HUES6 (cell line): ENCODE measurements at regions not wholly inside any gene's neighbourhood (a gene's known extent, or its start where the extent isn't known, plus 50 kb on each side); places are given as distances from the start of the nearest gene placed in this dataset.

Source experiments
- H3K27ac ChIP-seq: 2 replicates; pipeline ENCODE4 v1.7.0; 2013; ENCODE audit warnings: low read depth, mild to moderate bottlenecking, low read length, inconsistent platforms
- H3K27me3 ChIP-seq: 2 replicates; pipeline ENCODE4 v1.6.1; 2013; ENCODE audit warnings: low read length; ENCODE audit not compliant: control insufficient read depth, insufficient read depth
- H3K36me3 ChIP-seq: 2 replicates; pipeline ENCODE4 v1.6.1; 2013; ENCODE audit warnings: low read length; ENCODE audit not compliant: control insufficient read depth, insufficient read depth
- H3K4me1 ChIP-seq: 2 replicates; pipeline ENCODE4 v1.6.1; 2013; ENCODE audit warnings: low read length; ENCODE audit not compliant: control insufficient read depth, insufficient read depth
- H3K4me3 ChIP-seq: 2 replicates; pipeline ENCODE4 v1.5.1; 2013; ENCODE audit warnings: low read depth, low read length
- H3K9ac ChIP-seq: one replicate; pipeline ENCODE4 v1.6.1; 2013; ENCODE audit warnings: mild to moderate bottlenecking, low read length
- H3K9me3 ChIP-seq: 2 replicates; pipeline ENCODE4 v1.6.1; 2013; ENCODE audit warnings: low read depth, low read length; ENCODE audit not compliant: control insufficient read depth, insufficient read depth

DNA sequence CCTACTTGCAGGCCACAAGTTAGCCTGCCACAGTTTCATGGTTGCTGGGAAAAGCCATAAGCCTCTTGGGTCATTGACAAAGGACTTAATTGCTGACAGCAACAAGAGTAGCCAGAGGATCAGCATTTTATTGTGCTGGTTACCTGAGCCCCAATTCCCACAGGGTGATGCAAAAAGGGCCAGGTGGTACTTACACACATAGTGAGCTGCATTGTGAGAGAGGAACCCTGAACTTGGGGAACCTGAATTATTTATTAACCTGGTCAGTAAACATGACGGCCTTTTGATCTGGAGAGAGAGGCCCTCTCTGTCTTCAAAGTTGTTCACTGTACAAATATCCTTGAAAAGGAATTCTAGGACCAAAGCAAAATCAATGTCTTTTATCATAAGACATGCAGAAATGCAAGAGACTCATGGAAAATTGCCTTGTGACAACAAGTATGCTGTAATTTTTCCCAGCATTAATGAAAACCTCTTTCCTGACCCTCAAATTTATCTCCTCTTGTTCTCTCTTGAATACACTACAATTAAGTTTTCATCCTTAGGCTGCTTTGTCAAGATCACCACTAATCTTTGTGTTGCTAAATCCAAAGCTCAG is 102.9 kb upstream of the PHYHIPL start:
- Histone ChIP-seq H3K9me3 (no peaks in the 10 kb centered on the region), H3K36me3 (no peaks in the 10 kb centered on the region), H3K27me3 (no peaks in the 10 kb centered on the region), H3K4me3 (no peak overlapping the region), H3K4me1 (0 out of 2 replicates have a peak, but pooled peaks cover 5% of the 10 kb centered on the region), H3K27ac (no peak overlapping the region), H3K9ac (no peak overlapping the region)

DNA sequence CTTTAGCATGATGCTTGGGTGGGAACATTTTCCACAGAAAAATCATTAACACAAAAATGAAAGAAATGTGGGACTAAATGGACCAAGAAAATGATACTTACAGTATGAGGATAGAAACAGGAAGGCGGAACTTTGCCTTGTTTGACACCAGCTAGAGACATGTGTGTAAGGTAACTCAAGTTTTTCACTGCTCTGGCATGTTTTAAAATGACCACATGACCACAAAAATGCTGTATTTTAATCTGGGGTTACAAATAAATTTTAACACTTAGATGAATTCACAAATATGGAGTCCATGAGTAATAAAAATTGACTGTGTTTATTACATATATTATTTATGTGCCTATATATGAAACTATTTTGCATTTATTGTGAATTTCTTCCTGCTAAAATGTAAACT is 100.9 kb upstream of the PHYHIPL start:
- Histone ChIP-seq H3K27me3 (no peaks in the 10 kb centered on the region), H3K9ac (no peak overlapping the region), H3K27ac (no peak overlapping the region), H3K9me3 (no peaks in the 10 kb centered on the region), H3K4me1 (0 out of 2 replicates have a peak, but pooled peaks cover 5% of the 10 kb centered on the region), H3K4me3 (no peak overlapping the region), H3K36me3 (no peaks in the 10 kb centered on the region)

DNA sequence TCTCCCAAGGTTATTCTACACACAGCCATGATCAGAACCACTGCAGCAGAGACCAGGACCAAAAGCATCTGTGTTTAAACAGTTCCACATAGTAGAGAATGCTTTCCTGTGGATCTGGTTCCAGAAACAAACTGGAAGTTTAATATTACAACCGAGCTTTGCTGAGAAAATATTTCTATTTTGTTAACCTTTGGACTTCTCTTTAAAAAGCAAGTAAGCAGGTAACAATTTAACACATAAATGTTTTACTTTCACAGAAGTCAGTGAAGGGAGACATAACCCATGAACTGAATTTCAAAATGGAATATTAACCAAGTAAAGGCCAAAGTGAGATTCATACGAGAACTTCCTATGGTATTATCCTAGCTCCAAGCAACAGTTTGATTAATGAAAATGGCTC is 98.6 kb upstream of the PHYHIPL start:
- no peak overlapping the region for H3K27ac ChIP-seq
- no peak overlapping the region for H3K4me3 ChIP-seq
- no peaks in the 10 kb centered on the region for H3K27me3 ChIP-seq
- no peaks in the 10 kb centered on the region for H3K4me1 ChIP-seq
- H3K9me3 ChIP-seq, result no peaks in the 10 kb centered on the region
- H3K9ac ChIP-seq, result no peak overlapping the region
- no peaks in the 10 kb centered on the region for H3K36me3 ChIP-seq

DNA sequence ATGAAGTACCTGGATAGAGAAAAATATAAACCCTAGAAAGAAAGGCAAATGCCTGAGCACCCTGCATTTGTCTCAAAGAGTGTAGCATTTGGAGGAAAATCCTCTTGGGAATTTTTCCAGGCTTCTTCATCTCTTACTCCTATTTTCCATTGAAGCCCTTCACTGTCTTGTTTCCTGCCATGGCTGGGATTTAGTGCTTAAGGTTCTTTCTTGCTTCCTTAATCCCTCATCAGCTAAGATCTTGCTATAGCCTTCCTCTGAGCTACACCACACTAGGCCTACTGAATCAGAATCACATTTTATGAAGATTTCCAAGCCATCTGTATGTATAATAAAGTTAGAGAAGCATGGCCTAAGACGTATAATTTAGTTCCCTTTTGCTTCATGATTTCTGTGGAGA is 97.5 kb upstream of the PHYHIPL start:
- Histone ChIP-seq H3K27ac (no peak overlapping the region), H3K27me3 (no peaks in the 10 kb centered on the region)

DNA sequence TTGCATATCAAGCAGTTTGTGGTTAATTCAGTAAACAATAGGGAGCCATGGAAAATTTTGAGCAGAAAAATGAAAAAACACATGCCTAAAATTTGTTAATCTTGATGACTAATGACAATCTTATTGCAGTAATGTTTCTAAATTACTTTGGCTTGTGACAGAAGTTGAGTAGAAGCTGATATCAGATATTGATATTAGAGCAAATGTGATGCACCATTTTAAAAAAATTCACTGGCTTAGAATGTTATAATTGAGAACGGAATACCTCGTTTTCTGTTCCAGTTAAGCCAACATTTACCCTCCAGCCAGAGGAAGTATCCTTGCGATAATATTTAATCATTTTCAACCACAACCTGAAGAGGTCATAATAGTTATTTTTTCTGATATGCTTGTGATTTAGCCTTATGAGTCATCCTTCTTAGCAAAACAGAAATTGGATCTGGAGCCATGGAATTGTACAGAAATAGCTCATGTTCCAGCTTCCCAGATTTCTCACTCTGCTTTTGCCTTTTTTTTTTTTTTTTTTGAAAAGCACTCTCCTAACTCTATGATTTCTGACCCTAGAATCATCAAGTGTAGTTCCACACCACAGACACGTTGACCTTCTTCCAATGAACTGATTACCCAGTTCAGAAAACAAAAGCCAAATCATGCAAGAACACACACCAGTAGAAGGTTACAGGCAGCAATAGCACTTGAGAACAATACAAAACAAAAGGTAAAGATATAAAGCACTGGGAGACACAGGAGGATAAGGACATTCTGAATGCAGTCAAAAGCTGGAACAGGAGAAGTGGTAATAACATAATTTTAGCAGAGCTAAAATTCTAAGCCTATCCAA is 96.8 kb upstream of the PHYHIPL start:
- Histone ChIP-seq H3K4me3 (no peak overlapping the region), H3K9me3 (no peaks in the 10 kb centered on the region), H3K9ac (no peak overlapping the region), H3K36me3 (no peaks in the 10 kb centered on the region), H3K27me3 (no peaks in the 10 kb centered on the region), H3K27ac (no peak overlapping the region), H3K4me1 (no peaks in the 10 kb centered on the region)

More for the DNA sequence above, 97.5 kb upstream of the PHYHIPL start:
- H3K9ac ChIP-seq, result no peak overlapping the region
- H3K4me1 ChIP-seq, result no peaks in the 10 kb centered on the region
- H3K36me3 ChIP-seq, result no peaks in the 10 kb centered on the region
- no peaks in the 10 kb centered on the region for H3K9me3 ChIP-seq
- H3K4me3 ChIP-seq, result no peak overlapping the region

DNA sequence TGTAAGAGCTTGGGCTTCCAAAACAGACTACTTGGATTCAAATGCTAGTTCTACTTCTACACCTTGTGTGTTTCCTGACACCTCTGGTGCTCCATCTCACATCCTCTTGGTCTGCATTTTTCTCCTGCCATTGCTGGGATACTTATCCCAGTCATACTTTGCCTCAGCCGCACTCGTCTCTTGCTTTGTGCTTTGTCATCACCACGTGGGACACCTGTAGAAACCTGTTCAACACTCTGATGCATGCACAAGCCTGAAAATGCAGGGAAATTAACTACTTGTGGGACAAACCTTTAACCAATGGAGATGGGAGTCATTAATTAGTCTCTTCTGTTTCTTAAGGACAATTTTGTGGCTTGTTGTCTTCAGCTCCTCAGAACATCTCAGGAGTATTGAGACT is 94.2 kb upstream of the PHYHIPL start:
- no peak overlapping the region for H3K27ac ChIP-seq
- H3K9me3 ChIP-seq, result no peaks in the 10 kb centered on the region
- no peaks in the 10 kb centered on the region for H3K27me3 ChIP-seq
- no peak overlapping the region for H3K4me3 ChIP-seq
- H3K36me3 ChIP-seq, result no peaks in the 10 kb centered on the region
- H3K4me1 ChIP-seq, result no peaks in the 10 kb centered on the region
- no peak overlapping the region for H3K9ac ChIP-seq

DNA sequence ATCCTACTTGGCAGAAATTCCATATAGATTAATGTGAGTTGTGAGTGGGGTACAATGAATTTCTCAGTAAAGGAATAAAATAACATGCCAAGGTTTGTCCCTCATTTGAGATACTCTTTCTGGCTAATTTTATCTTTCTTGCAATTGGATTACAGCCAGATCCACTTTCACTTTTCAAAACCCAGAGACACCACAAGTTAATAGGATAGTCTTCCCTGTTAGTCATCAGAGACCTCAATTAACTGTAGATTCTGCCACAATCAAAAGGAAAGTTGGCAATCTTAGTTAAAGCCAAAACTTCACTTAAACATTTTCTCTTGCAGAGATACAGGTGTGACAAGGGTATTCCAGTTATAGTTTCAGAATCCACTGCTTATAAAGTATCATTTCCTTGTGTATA is 91.4 kb upstream of the PHYHIPL start:
- Histone ChIP-seq H3K4me1 (no peaks in the 10 kb centered on the region), H3K4me3 (no peak overlapping the region), H3K36me3 (no peaks in the 10 kb centered on the region), H3K9ac (no peak overlapping the region), H3K27me3 (no peaks in the 10 kb centered on the region), H3K27ac (no peak overlapping the region), H3K9me3 (no peaks in the 10 kb centered on the region)

DNA sequence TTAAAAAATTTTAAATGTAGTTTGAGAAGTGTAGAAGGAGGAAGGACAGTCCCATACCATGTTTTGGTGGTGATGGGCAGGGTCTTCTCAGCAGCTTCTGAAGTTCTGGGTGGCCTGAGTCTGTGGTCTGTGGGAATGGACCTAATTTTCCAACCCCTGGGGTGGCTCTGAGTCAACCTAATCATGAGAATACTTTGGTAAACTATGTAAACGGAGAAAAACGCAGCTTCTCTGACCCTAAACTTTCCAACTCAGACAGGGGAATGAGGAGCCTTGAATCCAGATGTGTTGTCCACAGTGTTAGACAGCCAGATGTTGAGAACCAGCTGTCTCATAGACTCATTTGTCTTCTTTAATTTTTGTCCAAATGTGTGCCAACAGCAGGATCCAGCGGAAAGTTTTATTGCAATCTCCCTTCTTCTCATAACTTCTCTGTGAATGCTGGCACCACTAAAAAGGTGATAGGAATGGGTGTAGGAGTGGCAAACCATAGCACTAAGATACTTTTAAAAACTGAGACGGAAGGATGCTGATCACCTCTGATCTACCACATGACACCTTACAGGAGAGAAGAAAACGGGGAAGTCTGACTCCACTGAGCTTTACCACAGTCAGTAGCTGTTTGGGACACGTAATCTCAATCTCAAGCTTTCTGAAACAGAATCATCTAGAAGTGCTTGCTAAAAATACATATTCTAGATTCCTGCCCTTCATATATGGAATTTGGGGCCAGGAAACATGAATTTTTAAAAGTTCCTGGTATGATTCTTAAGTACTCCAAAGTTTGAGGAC is 90.5 kb upstream of the PHYHIPL start:
- Histone ChIP-seq H3K27ac (no peak overlapping the region), H3K9me3 (no peaks in the 10 kb centered on the region), H3K36me3 (no peaks in the 10 kb centered on the region), H3K4me1 (no peaks in the 10 kb centered on the region), H3K9ac (no peak overlapping the region), H3K27me3 (no peaks in the 10 kb centered on the region), H3K4me3 (no peak overlapping the region)

DNA sequence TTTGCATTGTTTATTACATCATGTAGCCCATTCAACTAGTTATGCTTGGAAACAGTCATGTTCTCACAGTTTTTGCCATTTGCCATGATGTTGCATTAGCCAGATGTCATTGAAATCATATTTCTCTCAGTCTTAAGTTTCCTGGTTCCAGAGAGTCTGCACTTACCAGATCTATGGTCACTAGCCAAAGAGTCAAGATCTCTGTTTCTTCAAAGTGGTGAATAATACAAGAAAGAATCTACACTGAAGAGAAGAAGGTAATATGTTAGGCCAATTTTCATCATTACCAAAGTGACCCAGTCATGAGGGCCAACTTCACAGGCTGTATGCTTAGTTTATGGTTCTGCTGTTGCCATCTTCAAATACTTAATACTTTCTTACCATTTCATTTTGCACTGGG is 89.0 kb upstream of the PHYHIPL start:
- H3K4me1 ChIP-seq, result no peaks in the 10 kb centered on the region
- no peak overlapping the region for H3K27ac ChIP-seq
- H3K36me3 ChIP-seq, result no peaks in the 10 kb centered on the region
- H3K27me3 ChIP-seq, result no peaks in the 10 kb centered on the region
- no peak overlapping the region for H3K4me3 ChIP-seq
- no peaks in the 10 kb centered on the region for H3K9me3 ChIP-seq
- no peak overlapping the region for H3K9ac ChIP-seq

DNA sequence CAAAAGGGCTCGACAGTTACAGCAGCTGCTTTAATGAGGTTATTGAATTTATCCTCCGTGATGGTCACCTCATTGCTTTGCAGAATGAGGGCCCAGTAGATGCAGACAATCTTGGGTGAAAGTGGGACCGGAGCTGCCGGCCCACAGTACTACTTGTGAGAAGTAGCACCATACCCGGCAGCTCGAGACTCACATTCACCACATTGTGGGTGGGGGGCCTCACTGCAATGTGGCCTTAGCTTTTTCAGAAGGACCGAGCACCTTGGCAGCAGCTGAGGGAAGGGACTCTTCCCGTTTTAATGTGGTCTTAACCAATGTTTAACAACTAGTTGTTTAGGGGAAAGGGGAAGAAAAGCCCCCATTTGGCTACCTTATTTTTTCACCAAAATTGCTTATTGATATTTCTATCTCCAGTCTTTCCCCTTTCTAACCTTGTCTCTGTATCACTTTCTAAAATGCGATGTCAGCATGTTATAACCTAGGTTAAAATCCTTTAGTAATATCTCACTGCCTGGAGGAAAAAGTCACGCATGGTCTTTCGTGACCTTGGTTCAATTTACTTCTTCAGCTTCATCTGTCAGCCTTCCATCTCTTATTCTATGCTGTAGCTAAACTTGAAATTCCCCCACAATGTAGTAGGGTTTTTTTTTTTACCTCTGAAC is 87.4 kb upstream of the PHYHIPL start:
- Histone ChIP-seq H3K4me3 (no peak overlapping the region), H3K27me3 (no peaks in the 10 kb centered on the region), H3K9me3 (no peaks in the 10 kb centered on the region), H3K36me3 (no peaks in the 10 kb centered on the region), H3K27ac (no peak overlapping the region), H3K4me1 (no peaks in the 10 kb centered on the region), H3K9ac (no peak overlapping the region)
